CD4-positive, alpha-beta T cell treated with Interleukin-17A for 4 hours (primary cell): ENCODE measurements at regions not wholly inside any gene's neighbourhood (a gene's known extent, or its start where the extent isn't known, plus 50 kb on each side); places are given as distances from the start of the nearest gene placed in this dataset.
"Not testable (repeated sequence)": the region's sequence is repeated elsewhere in the genome, so short reads cannot be mapped to it uniquely, and the experiment has no call there.

Experiments used
- DNase-seq: peaks from one replicate; pipeline ENCODE4 v3.0.0-alpha.2; 2020; ENCODE audit warnings: mixed read lengths

DNA sequence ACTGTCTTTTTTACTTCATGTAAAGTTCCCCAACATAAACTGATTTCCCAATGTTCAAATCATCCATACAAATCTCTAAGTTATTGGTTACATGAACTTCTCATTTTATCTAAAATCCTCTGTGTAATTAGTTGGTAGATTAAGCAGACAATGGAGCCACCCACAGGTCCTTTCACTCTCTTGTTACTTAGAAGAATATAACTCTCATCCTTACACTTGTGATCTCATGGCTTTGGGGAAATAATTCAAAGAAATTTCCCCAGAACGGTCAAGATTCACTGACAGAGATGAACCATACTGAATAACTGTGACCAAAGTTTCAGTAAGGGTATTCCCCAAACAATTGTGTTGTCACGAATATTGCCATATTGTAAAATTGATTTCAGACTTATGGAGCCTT, 1102.6 kb upstream of the EPHA6 start:
- no peak for DNase-seq

DNA sequence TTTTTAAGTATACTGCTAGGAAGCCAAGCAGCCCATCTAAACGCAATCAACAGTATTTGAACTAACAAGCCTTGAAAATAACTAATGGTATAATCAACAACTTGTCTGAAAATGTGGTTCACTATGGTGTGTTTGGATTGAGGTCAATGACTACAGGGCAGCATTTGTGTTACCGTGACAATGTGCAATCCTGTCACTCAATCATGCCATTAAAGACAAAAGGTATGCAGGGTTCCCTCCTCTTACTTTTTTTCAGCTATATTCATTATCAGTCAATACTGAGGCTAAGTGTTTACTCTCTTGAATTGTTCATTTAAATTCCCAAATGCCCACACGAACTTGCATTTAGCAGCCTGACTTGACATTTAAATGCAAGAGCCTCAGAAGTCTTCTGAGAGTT, 1099.3 kb upstream of the EPHA6 start:
- DNase-seq = no peak

DNA sequence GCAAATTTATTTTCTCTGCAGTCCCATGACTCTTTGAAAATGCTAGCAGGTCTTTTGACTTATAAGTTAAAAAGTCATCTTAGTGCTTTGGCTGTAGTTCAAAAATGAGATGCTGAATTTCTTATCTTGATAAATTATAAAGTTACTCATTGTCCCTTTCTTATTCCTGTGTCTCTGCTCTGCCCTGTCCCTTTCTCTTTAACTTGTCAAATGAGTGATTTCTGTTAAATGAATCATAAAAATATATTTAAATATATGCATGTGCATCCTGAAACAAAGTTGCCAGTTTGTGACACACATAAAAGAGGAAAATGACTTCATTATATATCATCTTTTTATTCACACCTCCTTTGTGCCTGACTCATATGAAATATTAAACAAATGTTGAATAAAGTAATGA, 1097.3 kb upstream of the EPHA6 start:
- DNase-seq = no peak

DNA sequence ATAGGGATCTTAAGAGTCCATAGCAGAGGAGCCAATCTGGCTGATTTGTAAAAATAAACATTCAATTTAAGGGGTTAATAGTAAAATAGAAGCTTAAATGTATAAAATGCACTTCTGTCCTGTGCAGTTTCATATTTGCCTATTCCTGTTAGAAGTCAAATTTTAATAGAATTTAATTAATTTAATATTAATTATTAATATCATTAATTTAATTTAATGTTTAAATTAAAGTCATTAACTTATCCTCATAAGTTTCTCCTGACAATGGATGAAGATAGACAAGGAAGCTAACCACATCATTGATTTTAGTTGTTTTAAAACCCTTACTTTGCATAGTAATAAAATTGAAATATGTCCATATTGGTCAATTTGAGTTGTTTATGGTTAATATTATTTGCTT, 1096.2 kb upstream of the EPHA6 start:
- no peak for DNase-seq

DNA sequence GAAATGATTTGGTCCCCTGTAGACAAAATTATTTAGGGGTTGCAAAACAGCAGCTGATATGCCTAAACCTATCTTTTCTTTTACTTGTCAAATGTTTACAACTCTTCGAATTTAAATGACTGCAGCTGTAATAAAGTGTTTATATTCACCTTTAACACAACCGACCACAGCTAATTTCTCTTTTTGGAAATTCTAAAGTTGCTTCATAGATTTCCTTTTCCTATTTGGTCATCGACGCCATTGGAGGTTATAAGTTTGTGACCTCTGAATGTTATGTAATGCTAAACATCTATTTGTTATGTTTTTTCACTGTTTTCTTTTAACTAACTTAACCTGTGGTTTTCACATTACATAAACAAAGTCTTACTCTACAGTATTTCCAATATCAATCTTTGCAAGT, 1094.9 kb upstream of the EPHA6 start:
- DNase-seq = no peak

DNA sequence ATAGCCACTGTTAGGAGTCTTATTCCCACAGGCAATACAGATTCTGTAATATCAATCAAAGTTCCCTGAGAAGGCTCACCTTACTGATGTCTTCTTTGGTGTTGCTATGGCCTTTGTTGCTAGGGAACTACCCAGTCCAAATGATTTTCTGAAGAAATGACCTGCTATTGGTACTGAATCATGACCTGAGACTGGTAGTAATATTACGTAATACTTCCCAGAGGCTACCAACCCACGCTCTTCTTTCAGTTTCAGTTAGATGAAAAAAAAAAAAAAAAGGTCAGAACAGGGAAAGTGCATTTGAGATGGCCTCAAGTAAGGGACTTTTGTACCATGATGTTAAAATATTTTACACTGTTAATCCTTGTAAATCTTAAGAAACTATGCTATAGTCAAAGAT, 1092.5 kb upstream of the EPHA6 start:
- DNase-seq = no peak

DNA sequence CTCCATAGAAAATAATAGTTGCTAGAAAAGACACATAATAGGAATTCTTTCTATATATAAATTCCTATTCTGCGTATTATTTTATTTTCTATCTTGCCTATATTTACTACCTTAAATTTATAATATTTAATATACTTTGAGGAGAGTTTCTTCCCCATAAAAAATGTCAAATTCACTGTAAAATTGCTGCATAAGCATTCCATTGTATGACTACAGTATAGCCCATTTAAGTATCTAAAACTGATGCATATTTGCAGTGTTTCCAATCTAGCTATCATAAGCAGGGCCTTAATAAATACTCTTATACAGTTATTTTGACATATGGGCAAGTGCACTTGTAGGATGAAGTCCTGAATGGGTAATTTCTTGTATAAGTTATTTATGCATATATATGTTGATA, 1088.6 kb upstream of the EPHA6 start:
- no peak for DNase-seq

DNA sequence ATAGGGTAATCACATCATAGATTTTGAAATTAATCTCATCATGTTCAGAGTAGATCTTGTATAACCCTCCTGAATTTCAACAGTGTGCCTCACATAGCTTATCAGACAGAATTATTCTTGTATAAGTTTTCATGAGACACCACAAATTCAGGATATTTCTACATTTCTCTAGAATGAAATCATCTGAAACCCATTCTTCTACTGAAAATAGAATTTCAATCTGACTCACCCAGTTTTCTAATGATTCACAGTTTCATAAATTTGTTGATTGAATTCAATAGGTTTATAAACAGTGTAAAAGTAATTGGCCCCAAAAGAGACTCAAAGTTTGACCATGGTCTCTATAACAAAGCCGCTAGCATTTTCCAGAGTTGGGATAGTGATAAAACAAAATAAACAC, 1082.6 kb upstream of the EPHA6 start:
- DNase-seq = no peak

DNA sequence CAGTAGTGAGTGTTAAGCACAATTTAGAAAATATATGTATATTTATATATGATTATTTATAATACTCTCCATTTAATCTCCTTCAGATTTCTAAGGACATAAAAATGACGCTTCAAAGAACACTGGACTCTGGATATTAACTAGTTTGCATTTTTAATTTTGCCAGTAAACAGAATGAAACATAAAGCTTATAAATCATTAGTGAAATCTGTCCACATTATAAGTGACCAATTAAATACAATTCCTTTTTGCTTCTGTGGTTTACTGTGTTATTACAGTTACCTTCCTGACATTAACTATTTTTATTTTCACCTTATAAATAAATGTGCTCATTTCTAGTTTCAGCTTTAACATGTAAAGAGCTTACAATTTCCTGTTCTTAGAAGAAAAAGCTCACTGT, 1081.1 kb upstream of the EPHA6 start:
- no peak for DNase-seq

DNA sequence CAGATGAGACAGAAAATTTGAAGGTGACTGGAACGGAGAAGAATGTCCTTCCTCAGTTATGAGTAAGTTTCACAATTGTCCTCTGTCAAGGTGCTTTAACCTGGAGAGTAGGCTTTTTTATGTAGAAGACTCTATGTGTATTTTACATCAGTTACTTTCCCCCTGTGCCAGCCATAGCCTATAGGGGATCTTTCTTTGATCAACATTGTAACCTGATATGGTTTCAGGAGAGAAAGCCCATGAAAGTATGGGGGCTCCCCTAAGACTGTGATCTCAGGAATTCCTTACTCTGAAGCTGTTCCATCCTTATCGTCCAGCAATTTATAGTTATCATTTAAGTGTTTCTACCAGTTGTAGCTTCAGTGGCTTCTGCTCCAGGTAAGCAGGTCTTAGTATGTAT, 1076.3 kb upstream of the EPHA6 start:
- DNase-seq = no peak

DNA sequence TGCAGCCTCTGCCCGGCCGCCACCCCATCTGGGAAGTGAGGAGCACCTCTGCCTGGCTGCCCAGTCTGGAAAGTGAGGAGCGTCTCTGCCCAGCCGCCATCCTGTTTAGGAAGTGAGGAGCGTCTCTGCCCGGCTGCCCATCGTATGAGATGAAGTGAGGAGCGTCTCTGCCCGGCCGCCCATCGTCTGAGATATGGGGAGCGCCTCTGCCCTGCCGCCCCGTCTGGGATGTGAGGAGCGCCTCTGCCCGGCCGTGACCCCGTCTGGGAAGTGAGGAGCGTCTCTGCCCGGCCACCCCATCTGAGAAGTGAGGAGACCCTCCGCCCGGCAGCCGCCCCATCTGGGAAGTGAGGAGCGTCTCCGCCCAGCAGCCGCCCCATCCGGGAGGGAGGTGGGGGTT, 1069.5 kb upstream of the EPHA6 start:
- not testable (repeated sequence) for DNase-seq

DNA sequence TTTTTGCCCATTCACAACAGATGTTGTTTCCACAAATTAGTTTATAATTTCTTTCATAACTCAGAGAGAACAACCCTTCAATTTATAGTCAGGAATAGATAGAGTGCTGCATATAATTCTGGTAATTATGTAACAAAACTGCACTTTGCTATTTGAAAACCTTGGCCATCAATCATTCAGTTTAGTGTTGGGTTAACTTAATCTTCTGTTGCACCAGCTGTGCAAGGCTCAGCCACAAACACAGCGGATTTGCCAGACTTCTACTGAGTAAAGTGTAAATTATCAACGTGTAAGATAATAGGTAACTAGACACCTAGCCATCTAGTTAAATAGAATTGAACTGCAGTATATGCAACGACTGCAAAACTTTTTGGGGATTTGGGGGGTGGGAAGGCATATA, 1064.3 kb upstream of the EPHA6 start:
- no peak for DNase-seq

DNA sequence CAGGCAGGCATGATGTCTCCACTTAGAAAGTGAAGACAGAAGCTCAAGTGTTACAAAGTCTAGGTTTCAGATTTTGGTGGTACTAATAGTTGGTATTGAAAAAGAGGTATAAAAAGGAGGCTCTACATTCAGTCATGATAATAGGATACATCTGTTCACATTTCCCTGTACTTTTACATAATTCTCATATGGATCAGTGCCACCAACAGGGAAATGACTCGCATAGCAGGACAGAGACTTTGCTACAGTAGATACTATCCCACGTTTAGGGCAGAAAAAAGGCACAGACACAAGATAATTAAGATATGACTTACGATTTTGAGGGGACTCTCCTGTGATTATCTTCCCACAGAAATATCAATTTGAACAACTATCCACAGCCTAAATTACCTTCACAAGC, 1062.9 kb upstream of the EPHA6 start:
- no peak for DNase-seq

DNA sequence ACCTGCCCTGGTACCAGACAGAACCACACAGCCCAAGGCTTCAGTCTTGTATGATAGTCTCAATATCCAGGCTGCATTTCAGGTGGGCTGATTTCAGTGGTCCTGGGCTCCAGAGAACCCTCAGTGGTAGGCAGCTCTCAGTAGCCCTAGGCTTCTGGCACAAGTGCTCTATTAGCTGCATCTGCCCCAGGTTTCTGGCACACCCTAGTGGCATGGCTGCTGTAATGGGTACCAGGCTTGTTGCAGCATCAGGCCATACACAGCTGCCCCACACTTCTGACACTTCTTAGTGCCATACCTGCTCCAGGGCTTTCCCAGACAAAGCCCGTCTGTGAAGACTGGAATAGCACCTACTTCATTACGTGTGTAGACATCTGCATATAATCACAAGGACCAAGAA, 1062.2 kb upstream of the EPHA6 start:
- DNase-seq = no peak

DNA sequence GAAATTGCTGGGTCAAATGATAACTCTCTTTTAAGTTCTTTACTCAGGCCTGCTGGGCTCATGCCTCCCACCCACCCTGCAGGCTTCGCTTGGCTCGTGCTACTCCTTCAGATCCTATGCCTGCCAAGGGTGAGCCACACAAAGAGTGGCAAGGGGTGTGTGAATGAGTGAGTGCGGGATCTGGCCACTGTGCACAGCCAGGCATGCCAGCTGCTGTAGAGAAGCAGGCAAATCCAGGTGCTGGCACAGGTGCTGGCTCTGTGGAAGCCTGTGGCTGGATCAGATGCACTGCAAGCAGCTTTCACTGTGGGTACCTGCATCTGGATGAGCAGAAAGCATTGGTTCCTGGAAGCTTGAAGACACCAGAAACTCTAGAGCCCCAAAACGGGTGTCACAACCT, 1055.7 kb upstream of the EPHA6 start:
- no peak for DNase-seq

DNA sequence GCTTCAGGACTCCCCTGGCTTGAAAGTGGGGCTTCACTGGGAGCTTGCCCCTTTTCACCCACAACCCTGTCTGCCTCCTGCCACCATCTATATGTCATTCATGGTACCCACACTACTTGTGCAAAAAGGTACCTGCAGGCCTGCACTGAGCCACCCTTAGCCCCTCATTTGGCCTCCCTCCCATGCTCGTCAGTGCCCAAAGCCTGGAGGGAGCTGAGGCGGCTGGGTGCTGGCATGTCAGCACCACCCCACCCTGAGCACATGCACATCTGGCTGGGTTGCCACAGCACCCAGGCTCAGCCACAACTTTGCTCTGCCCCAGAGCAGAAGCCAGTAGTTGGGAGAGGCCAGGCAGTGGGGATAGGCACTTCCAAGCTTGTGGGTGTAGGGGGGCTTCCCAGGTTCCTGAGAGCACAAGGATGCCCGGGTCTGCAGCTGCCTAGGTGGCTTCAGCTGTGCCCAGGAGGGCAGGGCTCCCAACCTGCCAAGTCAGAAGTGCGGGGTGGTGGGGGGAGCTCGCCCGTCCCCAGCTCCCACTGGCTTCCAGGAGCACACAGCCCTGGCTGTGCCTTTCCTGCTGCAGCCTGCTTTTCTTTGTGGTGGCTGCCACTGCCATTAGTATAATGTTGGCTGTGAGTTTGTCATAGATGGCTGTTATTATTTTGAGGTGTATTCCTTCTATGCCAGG, 1054.6 kb upstream of the EPHA6 start:
- DNase-seq = no peak

DNA sequence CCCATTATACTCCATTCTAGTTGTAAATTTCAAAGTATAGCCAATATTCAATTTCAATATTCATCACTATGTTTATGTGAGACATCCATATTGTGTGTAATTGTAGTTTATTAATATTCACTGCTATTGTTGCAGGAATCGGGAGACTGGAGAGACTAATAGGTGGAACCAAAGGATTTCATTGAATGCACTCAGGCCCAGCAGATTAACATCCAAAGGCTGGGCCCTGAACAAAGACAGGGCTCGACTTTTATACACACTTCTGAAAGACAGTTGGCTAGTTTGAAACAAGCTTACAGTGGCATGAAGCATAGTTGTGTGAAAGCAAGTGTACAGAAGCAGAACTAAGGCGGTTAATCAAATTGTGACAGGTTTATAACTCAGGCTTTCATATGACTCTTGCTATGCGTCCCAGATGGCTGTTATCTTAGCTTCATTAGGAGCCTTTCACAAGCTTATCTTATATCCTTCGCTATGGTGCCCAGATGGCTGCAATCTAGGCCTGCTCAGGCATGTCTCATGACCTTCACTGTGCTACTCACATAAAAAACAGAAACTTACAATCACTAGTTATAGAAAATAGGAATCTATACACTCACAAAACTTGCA, 1038.8 kb upstream of the EPHA6 start:
- no peak for DNase-seq

DNA sequence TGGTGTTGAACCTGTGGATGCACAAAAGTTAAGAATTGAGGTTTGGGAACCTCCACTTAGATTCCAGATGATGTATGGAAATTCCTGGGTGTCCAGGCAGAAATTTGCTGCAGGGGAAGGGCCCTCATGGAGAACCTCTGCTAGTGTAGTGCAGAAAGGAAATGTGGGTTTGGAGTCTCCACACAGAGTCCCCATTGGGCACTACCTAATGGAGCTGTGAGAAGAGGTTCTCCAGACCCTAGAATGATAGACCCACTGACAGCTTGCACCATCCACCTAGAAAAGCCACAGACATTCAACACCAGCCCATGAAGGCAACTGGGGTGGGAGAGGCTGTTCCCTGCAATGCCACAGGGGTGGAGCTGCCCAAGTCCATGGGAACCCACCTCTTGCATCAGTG, 1032.8 kb upstream of the EPHA6 start:
- no peak for DNase-seq

DNA sequence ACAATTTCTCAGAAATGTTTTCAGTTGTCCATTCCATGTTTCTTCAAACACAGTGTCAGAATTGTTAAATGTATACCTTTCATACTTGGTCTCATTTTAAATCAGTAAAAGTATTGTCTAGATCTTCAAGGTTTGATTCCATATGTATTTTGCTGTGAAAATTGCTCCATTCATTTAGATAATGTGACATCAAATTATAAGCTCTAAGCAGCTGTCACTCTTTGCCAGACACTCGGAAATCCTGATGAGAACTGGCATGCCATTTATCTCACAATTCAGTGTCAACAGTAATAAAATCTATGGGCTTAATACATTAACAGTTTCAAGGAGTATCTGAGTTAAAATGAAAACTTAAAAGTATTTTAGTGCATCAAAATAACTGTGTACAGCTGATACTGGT, 1025.3 kb upstream of the EPHA6 start:
- DNase-seq = no peak

DNA sequence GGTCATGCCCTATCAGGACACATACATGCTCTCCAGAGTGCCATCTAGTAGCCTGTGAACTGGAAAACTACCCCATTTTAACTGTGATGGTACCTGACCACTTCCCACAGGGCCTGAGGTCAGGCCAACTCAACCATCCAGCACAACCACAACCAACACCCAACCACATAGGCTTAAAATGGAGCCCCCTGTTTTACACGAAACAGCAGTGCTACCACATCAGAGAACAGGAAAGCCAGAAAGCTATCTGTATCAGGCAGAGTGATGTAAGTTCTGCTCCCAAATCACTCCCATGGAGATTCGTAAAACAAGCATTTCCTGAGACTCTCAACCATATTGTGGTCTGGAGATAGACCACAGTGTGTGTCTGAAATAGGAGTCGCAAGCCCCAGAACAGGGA, 1017.3 kb upstream of the EPHA6 start:
- DNase-seq = no peak

DNA sequence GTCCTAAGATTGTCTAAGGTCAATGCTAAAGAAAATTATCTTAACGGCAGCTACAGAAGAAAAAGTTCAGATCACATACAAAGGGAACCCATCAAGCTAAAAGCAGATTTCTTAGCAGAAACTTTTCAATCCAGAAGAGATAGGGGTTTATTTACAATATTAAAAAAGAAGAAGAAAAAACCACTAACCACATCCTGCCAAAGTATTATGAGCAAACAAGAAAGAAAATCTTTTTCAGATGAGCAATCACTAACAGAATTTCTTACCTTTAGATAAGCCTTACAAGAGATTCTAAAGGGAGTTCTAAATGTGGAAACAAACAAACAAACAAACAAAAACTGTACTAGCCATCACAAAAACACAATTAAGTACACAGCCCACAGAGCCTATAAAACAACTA, 1015.8 kb upstream of the EPHA6 start:
- DNase-seq = no peak

DNA sequence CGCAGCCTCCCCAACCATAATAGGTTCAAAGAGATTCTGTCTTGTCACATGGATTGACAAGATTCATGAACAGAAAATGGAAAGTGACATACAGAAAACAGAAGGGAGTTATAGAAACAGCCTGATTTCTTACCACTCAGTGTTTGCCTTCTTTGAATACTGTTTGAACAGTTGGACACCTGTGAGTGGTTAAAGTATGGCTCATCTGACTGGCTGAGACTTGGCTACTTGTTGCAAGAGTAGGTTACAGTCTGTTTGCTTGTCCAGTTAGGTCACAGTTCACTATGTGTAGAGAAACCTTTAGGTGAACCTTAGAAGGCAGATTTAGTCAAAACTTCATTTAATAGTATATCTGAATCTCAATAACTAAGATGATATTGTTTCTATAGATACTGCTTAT, 1003.9 kb upstream of the EPHA6 start:
- no peak for DNase-seq

DNA sequence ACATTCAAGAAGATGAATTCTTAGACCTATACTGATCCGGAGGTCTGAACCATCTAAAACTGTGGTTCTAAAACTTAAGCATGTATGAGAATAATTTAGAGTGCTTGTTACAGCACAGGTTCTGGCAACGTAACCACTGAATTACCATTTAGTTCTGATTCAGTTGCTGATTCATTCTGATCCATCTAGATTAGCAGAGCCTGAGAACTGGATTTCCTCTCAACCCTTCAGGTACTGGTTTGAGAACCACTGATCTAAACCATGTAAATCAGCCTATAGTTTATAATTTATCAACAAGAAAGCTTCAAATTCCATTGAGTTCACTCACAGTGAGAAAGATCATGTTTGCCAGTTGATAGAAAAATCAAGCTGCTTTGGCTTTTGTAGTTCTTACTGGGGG, 1001.1 kb upstream of the EPHA6 start:
- DNase-seq = no peak

DNA sequence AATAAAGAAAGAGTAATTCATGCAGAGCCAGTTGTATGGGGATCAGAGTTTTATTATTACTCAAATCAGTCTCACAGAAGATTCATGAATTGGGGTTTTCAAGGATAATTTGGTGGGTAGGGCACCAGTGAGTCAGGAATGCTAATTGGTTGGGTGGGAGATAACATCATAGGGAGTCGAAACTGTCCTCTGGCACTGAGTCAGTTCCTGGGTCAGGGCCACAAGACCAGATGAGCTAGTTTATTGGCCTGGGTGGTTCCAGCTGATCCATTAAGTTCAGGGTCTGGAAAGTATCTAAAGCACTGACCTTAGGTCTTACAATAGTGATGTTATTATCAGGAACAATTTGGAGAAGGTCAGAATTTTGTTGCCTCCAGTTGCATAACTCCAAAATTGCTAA, 998.6 kb upstream of the EPHA6 start:
- DNase-seq = no peak

DNA sequence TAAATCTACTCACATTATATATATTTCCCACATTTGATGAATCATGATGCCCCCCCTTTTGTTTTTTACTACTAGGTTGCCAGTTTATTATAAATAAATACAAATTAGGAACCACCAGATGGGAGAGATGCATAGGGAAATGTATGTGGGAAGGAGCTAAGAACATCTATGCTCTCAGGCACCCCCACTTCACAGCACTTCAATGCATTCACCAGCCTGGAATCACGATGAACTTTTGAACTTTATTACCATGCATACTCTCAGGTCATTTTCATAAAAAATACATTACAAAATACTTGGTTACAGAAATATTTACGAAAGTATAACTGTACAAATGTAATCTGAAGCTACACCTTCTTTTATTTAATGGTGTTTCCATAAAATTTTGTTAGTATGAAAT, 988.0 kb upstream of the EPHA6 start:
- no peak for DNase-seq
